ENCODE measurements at regions not wholly inside any gene's neighbourhood (a gene's known extent, or its start where the extent isn't known, plus 50 kb on each side); places are given as distances from the start of the nearest gene placed in this dataset.

- Histone ChIP-seq H2BK120ac (ENCODE audit: low read depth, low read length) (no peak overlapping the region), H4K8ac (ENCODE audit: low read depth in 2 of 2, low read length in 2 of 2) (no peak overlapping the region), H3K14ac (replicated peaks; ENCODE audit: low read depth, low read length) (no peak overlapping the region), H2BK20ac (ENCODE audit: low read depth, low read length) (no peak overlapping the region), H3K4me3 (ENCODE audit: insufficient read depth, low read depth, low read length) (no peak overlapping the region), H3K4me2 (ENCODE audit: low read depth, low read length) (no peak overlapping the region), H4K20me1 (ENCODE audit: insufficient read depth, low read length) (no peaks in the 10 kb centered on the region), H2AFZ (replicated peaks; ENCODE audit: low read length, poor library complexity) (no peak overlapping the region), H3K27me3 (ENCODE audit: control insufficient read depth, insufficient read depth, low read length) (no peaks in the 10 kb centered on the region), H3K4me1 (ENCODE audit: control insufficient read depth, insufficient read depth, low read length) (no peaks in the 10 kb centered on the region), H3K23ac (ENCODE audit: low read depth, low read length) (no peak overlapping the region), H3K4ac (ENCODE audit: low read depth, low read length) (no peak overlapping the region), H3K9me1 (ENCODE audit: insufficient read depth, low read length) (no peaks in the 10 kb centered on the region), H2AK9ac (replicated peaks; ENCODE audit: low read depth, low read length, poor library complexity) (no peak overlapping the region), H4K5ac (ENCODE audit: low read depth, low read length) (no peak overlapping the region), H3K36me3 (ENCODE audit: control insufficient read depth, insufficient read depth, low read length) (no peaks in the 10 kb centered on the region), H3K79me1 (ENCODE audit: low read depth in 1 of 2, low read length in 2 of 2) (no peaks in the 10 kb centered on the region), H4K91ac (ENCODE audit: insufficient read depth, low read depth, low read length) (no peak overlapping the region), H2BK5ac (ENCODE audit: low read depth, low read length, poor library complexity, severe bottlenecking) (no peak overlapping the region), H3K9me3 (ENCODE audit: control insufficient read depth, insufficient read depth, low read length) (peaks cover 8% of the 10 kb centered on the region), H3K18ac (ENCODE audit: low read depth, low read length) (no peak overlapping the region), H3K9ac (ENCODE audit: low read depth, low read length) (no peak overlapping the region), H2BK15ac (ENCODE audit: low read depth, low read length) (no peak overlapping the region), H3K56ac (ENCODE audit: extremely low read depth, insufficient read depth, low read length) (no peak overlapping the region), H2AK5ac (ENCODE audit: low read depth, low read length) (no peak overlapping the region), H3K27ac (ENCODE audit: insufficient read depth, low read length) (no peak overlapping the region)
- no peak for DNase-seq
- in situ Hi-C loops (cut with MboI; ENCODE audit: low sequenced_read_pairs) (no loop called here), dilution Hi-C loops (cut with HindIII; ENCODE audit: low sequenced_read_pairs, unreplicated experiment) (no loop called here), intact Hi-C loops (cut with micrococcal nuclease) (no loop called here)
- no TSS peak for BruUV-seq (replicated peaks)
- CTCF ChIA-PET = no interaction called here
- WGBS, 2 experiments (ENCODE audit: extremely low coverage in 2 of 2, insufficient read length in 1 of 2) = no CpG with 5 or more reads among the region's 2 CpGs
- no peak for ATAC-seq (ENCODE audit: low read depth)
- POLR2A ChIA-PET (ENCODE audit: unreplicated experiment) = no interaction called here
- TF ChIP-seq NFE2L2 (IDR thresholded peaks at IDR 0.05; ENCODE audit: low read depth, low read length) (no peak), RCOR1 (IDR thresholded peaks at IDR 0.05; ENCODE audit: insufficient replicate concordance, low read length) (no peak), MAZ (IDR thresholded peaks at IDR 0.05; ENCODE audit: borderline replicate concordance, low read depth, low read length) (no peak), MAFK (IDR thresholded peaks at IDR 0.05; ENCODE audit: low read depth, low read length) (no peak), CEBPB (IDR thresholded peaks at IDR 0.05; ENCODE audit: low read depth, low read length) (no peak), FOS (IDR thresholded peaks at IDR 0.05; ENCODE audit: low read depth, low read length) (no peak), BHLHE40 (IDR thresholded peaks at IDR 0.05; ENCODE audit: low read depth, low read length) (no peak), USF2 (IDR thresholded peaks at IDR 0.05; ENCODE audit: low read depth, low read length) (no peak), MXI1 (IDR thresholded peaks at IDR 0.05; ENCODE audit: borderline replicate concordance, low read depth, low read length) (no peak), SMC3 (IDR thresholded peaks at IDR 0.05; ENCODE audit: low read depth, low read length) (no peak), ELK1 (IDR thresholded peaks at IDR 0.05; ENCODE audit: borderline replicate concordance, low read depth, low read length) (no peak), RFX5 (IDR thresholded peaks at IDR 0.05; ENCODE audit: low read depth, low read length) (no peak), POLR2A (IDR thresholded peaks at IDR 0.05; ENCODE audit: low read depth, low read length) (no peak), CHD1 (IDR thresholded peaks at IDR 0.05; ENCODE audit: low read depth, low read length) (no peak), CTCF (conservative IDR thresholded peaks at IDR 0.05; ENCODE audit: low read depth, low read length) (no peak), RAD21 (IDR thresholded peaks at IDR 0.05; ENCODE audit: low read length) (no peak)
Measured at GRCh38 chr5:162214551-162214950, 147.0 kb downstream of the GABRG2 start.

Measured in IMR-90 (cell line).